GM23248 (cell line): ENCODE measurements at regions not wholly inside any gene's neighbourhood (a gene's known extent, or its start where the extent isn't known, plus 50 kb on each side); places are given as distances from the start of the nearest gene placed in this dataset.

Experiments used
- EZH2 ChIP-seq: fragments of 200-600 bp; sonication (generic); IDR thresholded peaks from 2 replicates; pipeline ENCODE4 v1.6.1; 2018; ENCODE audit warnings: antibody characterized with exemption, mild to moderate bottlenecking; ENCODE audit not compliant: insufficient read depth, poor library complexity, severe bottlenecking
- EZH2phosphoT487 ChIP-seq: fragments of 200-600 bp; sonication (generic); IDR thresholded peaks from 2 replicates; pipeline ENCODE4 v1.6.1; 2018; ENCODE audit warnings: antibody characterized with exemption, moderate library complexity, mild to moderate bottlenecking, low read depth; ENCODE audit not compliant: insufficient read depth

DNA sequence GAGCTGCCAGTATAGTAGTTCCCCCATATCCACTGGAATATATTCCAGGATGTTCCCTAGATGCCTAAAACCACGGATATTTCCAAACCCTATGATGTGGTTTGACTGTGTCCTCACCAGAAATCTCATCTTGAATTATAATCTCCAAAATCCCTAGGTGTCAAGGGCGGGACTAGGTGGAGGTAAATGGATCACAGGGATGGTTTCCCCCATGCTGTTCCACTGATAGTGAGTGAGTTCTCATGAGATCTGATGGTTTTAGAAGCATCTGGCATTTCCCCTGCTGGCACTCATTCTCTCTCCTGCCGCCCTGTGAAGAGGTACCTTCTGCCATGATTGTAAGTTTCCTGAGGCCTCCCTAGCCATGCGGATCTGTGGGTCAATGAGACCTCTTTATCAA, 168.6 kb downstream of the MAF start:
- TF ChIP-seq EZH2phosphoT487 (no peak), EZH2 (no peak)
